GM10248 (cell line): ENCODE measurements at regions not wholly inside any gene's neighbourhood (a gene's known extent, or its start where the extent isn't known, plus 50 kb on each side); places are given as distances from the start of the nearest gene placed in this dataset.
"Not testable (repeated sequence)": the region's sequence is repeated elsewhere in the genome, so short reads cannot be mapped to it uniquely, and the experiment has no call there.

Experiments
- CTCF ChIA-PET: fragments of 300-600 bp; sonication (Branson Sonifier 250); formaldehyde crosslinking; extraction: SDS; loops from one replicate; lab custom pipeline; 2021; ENCODE audit warnings: antibody characterized with exemption; lab: Yijun Ruan, JAX
- POLR2A ChIA-PET: fragments of 350-650 bp; sonication (Branson Sonifier 250); formaldehyde crosslinking; extraction: SDS; loops from one replicate; lab custom pipeline; 2020; ENCODE audit warnings: antibody characterized with exemption; lab: Yijun Ruan, JAX
- DNase-seq: peaks from one replicate; pipeline ENCODE4 v3.0.0; 2012; ENCODE audit errors: extremely low spot score
- CTCF ChIP-seq: IDR thresholded peaks from 2 replicates; pipeline ENCODE4 v1.5.1; 2012; ENCODE audit warnings: mild to moderate bottlenecking, low read depth; ENCODE audit errors: extremely low read depth, missing control alignments, control extremely low read depth

GRCh38 chr10:80025281-80025680 is 53.2 kb upstream of the TMEM254 start:
- no peak for TF ChIP-seq CTCF
- CTCF ChIA-PET: interaction anchor here (0.7 to 1.4 kb wide), 2 partner anchors 17 to 22 kb away, joined by 3 to 5 read pairs; no protein-coding TSS in a partner anchor
- POLR2A ChIA-PET: no interaction called here
- no peak for DNase-seq

GRCh38 chr10:80022408-80023001 is 56.0 kb upstream of the TMEM254 start:
- POLR2A ChIA-PET: not testable (repeated sequence)

GRCh38 chr10:80018406-80018984 is 60.0 kb upstream of the TMEM254 start:
- POLR2A ChIA-PET, CTCF ChIA-PET, DNase-seq: not testable (repeated sequence)

More at GRCh38 chr10:80022408-80023001, 56.0 kb upstream of the TMEM254 start:
- CTCF ChIA-PET, DNase-seq: not testable (repeated sequence)

- POLR2A ChIA-PET, CTCF ChIA-PET, DNase-seq: not testable (repeated sequence)
Observed at GRCh38 chr10:80017186-80017585, 61.3 kb upstream of the TMEM254 start.

GRCh38 chr10:80015911-80016830 is 62.3 kb upstream of the TMEM254 start:
- no peak for DNase-seq
- ChIA-PET POLR2A (no interaction called here), CTCF (no interaction called here)
- no peak for TF ChIP-seq CTCF

- CTCF ChIA-PET, DNase-seq, POLR2A ChIA-PET: not testable (repeated sequence)
Observed at GRCh38 chr10:80013139-80013538, 64.2 kb upstream of the SFTPD start.

- CTCF ChIA-PET, POLR2A ChIA-PET, DNase-seq: not testable (repeated sequence)
Observed at GRCh38 chr10:80011144-80011543, 62.2 kb upstream of the SFTPD start.

- ChIA-PET POLR2A (no interaction called here), CTCF (no interaction called here)
- DNase-seq: no peak
- TF ChIP-seq CTCF: no peak
Observed at GRCh38 chr10:80000541-80000940, 51.6 kb upstream of the SFTPD start.
